Limb (tissue), 2 donors: ENCODE measurements at regions not wholly inside any gene's neighbourhood (a gene's known extent, or its start where the extent isn't known, plus 50 kb on each side); places are given as distances from the start of the nearest gene placed in this dataset.

ENCODE experiments used
- DNase-seq, 2 donors: peaks; one replicate each; pipeline ENCODE4 v3.0.0-alpha.2; 2016; ENCODE audit errors: extremely low spot score in 2 of 2

- DNase-seq: no peak
These were observed 888.9 kb upstream of the GHITM start for GRCh38 chr10:83250396-83250795.

- no peak for DNase-seq
These were observed 887.1 kb upstream of the GHITM start for GRCh38 chr10:83252169-83252568.

- DNase-seq: peak in 1 of 2 donors; percentile 18
These were observed 886.7 kb upstream of the GHITM start for GRCh38 chr10:83252596-83252995.

GRCh38 chr10:83253011-83253671 is 886.2 kb upstream of the GHITM start:
- no peak for DNase-seq

- no peak for DNase-seq
These were observed 884.6 kb upstream of the GHITM start for GRCh38 chr10:83254698-83255097.

GRCh38 chr10:83262434-83262833 is 876.9 kb upstream of the GHITM start:
- no peak for DNase-seq

GRCh38 chr10:83272666-83273434 is 866.5 kb upstream of the GHITM start:
- DNase-seq: no peak

- no peak for DNase-seq
These were observed 865.2 kb upstream of the GHITM start for GRCh38 chr10:83274088-83274487.

- no peak for DNase-seq
These were observed 862.3 kb upstream of the GHITM start for GRCh38 chr10:83276971-83277370.

- no peak for DNase-seq
These were observed 856.2 kb upstream of the GHITM start for GRCh38 chr10:83283151-83283550.

- no peak for DNase-seq
These were observed 851.9 kb upstream of the GHITM start for GRCh38 chr10:83287374-83287773.

GRCh38 chr10:83289373-83289772 is 849.9 kb upstream of the GHITM start:
- no peak for DNase-seq

GRCh38 chr10:83289948-83290347 is 849.4 kb upstream of the GHITM start:
- no peak for DNase-seq

GRCh38 chr10:83301732-83302131 is 837.6 kb upstream of the GHITM start:
- DNase-seq: no peak

- DNase-seq: no peak
These were observed 836.7 kb upstream of the GHITM start for GRCh38 chr10:83302623-83303022.

GRCh38 chr10:83310688-83311087 is 828.6 kb upstream of the GHITM start:
- peak in 1 of 2 donors; percentile 6 for DNase-seq

GRCh38 chr10:83312570-83312969 is 826.7 kb upstream of the GHITM start:
- no peak for DNase-seq

GRCh38 chr10:83332690-83333089 is 806.6 kb upstream of the GHITM start:
- no peak for DNase-seq

GRCh38 chr10:83333566-83333965 is 805.7 kb upstream of the GHITM start:
- DNase-seq: no peak

- DNase-seq: no peak
These were observed 795.6 kb upstream of the GHITM start for GRCh38 chr10:83343676-83344075.

- DNase-seq: no peak
These were observed 792.9 kb upstream of the GHITM start for GRCh38 chr10:83346266-83346910.

GRCh38 chr10:83352588-83352987 is 786.7 kb upstream of the GHITM start:
- DNase-seq: no peak

- DNase-seq: no peak
These were observed 784.9 kb upstream of the GHITM start for GRCh38 chr10:83354456-83354855.
